HL-60 (cell line): ENCODE measurements at regions not wholly inside any gene's neighbourhood (a gene's known extent, or its start where the extent isn't known, plus 50 kb on each side); places are given as distances from the start of the nearest gene placed in this dataset.

Experiments used
- DNase-seq, 2 experiments: peaks; one replicate each; pipeline ENCODE4 v3.0.0-alpha.2; 2010 to 2020; ENCODE audit warnings: low read depth in 1 of 2, low spot score in 1 of 2
- H3K27ac ChIP-seq: fragments of 250-450 bp; sonication (Bioruptor Pico); replicated peaks from 2 replicates; pipeline ENCODE4 v1.5.1; 2020; ENCODE audit warnings: mild to moderate bottlenecking, moderate library complexity
- H3K27me3 ChIP-seq: fragments of 250-450 bp; sonication (Bioruptor Pico); 2 replicates; pipeline ENCODE4 v1.5.1; 2021; ENCODE audit warnings: mild to moderate bottlenecking, moderate library complexity; ENCODE audit not compliant: insufficient read depth, poor library complexity, severe bottlenecking
- H3K4me3 ChIP-seq: replicated peaks from 2 replicates; pipeline ENCODE4 v1.5.1; 2011; ENCODE audit warnings: mild to moderate bottlenecking, control low read depth, low read length; ENCODE audit not compliant: insufficient read depth
- GABPA ChIP-seq: IDR thresholded peaks from 2 replicates; pipeline ENCODE4 v1.6.1; 2012; ENCODE audit warnings: low read depth
- POLR2AphosphoS5 ChIP-seq: IDR thresholded peaks from 2 replicates; pipeline ENCODE4 v1.6.1; 2012; ENCODE audit warnings: low read depth
- SPI1 ChIP-seq: IDR thresholded peaks from 2 replicates; pipeline ENCODE4 v1.6.1; 2012; ENCODE audit warnings: low read depth, mild to moderate bottlenecking, borderline replicate concordance
- TF ChIP-seq, protein P1 (sequence below): IDR thresholded peaks from 2 replicates; pipeline ENCODE4 v1.6.1; 2012; ENCODE audit warnings: low read depth; ENCODE audit not compliant: insufficient replicate concordance
- TF ChIP-seq, protein P2 (sequence below): IDR thresholded peaks from one replicate; pipeline ENCODE4 v1.5.1; 2011; ENCODE audit warnings: low read length, control low read depth, inconsistent platforms; ENCODE audit not compliant: insufficient read depth

DNA sequence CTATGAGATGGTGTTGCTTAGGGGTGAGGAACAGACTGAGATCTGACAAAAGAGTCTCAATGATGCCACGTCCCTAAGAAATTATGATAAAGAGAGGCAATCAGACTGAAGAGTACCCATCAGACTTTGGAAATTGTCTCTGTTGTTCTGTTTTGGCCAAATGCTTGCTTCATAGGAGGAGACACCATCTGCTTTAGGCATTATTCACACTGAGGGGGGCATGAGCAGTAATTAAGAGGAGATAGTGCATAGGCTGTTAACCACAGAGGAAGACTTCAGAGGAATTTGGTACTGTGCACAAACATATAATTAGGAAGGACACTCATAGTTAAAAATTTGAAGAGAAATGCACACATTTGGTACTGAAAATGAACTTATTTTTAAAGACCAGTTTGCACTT lies 190.7 kb downstream of the FAM170A start:
- Histone ChIP-seq H3K27ac (no peak overlapping the region), H3K4me3 (no peak overlapping the region), H3K27me3 (no peaks in the 10 kb centered on the region)
- TF ChIP-seq POLR2AphosphoS5 (no peak), SPI1 (no peak), GABPA (no peak)
- TF ChIP-seq, protein P1, sequence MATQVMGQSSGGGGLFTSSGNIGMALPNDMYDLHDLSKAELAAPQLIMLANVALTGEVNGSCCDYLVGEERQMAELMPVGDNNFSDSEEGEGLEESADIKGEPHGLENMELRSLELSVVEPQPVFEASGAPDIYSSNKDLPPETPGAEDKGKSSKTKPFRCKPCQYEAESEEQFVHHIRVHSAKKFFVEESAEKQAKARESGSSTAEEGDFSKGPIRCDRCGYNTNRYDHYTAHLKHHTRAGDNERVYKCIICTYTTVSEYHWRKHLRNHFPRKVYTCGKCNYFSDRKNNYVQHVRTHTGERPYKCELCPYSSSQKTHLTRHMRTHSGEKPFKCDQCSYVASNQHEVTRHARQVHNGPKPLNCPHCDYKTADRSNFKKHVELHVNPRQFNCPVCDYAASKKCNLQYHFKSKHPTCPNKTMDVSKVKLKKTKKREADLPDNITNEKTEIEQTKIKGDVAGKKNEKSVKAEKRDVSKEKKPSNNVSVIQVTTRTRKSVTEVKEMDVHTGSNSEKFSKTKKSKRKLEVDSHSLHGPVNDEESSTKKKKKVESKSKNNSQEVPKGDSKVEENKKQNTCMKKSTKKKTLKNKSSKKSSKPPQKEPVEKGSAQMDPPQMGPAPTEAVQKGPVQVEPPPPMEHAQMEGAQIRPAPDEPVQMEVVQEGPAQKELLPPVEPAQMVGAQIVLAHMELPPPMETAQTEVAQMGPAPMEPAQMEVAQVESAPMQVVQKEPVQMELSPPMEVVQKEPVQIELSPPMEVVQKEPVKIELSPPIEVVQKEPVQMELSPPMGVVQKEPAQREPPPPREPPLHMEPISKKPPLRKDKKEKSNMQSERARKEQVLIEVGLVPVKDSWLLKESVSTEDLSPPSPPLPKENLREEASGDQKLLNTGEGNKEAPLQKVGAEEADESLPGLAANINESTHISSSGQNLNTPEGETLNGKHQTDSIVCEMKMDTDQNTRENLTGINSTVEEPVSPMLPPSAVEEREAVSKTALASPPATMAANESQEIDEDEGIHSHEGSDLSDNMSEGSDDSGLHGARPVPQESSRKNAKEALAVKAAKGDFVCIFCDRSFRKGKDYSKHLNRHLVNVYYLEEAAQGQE = no peak
- TF ChIP-seq, protein P2, sequence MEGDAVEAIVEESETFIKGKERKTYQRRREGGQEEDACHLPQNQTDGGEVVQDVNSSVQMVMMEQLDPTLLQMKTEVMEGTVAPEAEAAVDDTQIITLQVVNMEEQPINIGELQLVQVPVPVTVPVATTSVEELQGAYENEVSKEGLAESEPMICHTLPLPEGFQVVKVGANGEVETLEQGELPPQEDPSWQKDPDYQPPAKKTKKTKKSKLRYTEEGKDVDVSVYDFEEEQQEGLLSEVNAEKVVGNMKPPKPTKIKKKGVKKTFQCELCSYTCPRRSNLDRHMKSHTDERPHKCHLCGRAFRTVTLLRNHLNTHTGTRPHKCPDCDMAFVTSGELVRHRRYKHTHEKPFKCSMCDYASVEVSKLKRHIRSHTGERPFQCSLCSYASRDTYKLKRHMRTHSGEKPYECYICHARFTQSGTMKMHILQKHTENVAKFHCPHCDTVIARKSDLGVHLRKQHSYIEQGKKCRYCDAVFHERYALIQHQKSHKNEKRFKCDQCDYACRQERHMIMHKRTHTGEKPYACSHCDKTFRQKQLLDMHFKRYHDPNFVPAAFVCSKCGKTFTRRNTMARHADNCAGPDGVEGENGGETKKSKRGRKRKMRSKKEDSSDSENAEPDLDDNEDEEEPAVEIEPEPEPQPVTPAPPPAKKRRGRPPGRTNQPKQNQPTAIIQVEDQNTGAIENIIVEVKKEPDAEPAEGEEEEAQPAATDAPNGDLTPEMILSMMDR = no peak
- DNase-seq = no peak

DNA sequence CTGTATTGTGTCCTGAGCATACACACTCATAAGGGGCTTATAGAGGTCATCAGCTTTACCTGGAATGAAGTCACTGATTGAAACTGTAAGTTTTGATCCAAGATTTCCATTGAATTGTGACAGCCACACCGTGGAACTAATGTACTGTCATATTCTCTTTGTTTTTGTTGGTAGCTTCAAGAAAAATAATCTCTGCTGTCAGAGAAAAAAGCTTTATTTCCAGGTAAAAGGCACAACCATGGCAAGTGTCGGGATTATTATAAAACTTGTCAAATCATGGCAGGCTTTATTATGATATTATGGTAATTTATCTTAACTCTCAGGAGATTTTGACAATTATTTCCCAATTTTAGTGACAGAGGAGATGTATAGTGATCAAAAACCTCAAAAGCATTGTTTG lies 191.2 kb downstream of the FAM170A start:
- TF ChIP-seq, protein P1 = no peak
- TF ChIP-seq POLR2AphosphoS5 (no peak), GABPA (no peak), SPI1 (no peak)
- TF ChIP-seq, protein P2 = no peak
- Histone ChIP-seq H3K4me3 (no peak overlapping the region), H3K27ac (no peak overlapping the region), H3K27me3 (no peaks in the 10 kb centered on the region)
- no peak for DNase-seq

DNA sequence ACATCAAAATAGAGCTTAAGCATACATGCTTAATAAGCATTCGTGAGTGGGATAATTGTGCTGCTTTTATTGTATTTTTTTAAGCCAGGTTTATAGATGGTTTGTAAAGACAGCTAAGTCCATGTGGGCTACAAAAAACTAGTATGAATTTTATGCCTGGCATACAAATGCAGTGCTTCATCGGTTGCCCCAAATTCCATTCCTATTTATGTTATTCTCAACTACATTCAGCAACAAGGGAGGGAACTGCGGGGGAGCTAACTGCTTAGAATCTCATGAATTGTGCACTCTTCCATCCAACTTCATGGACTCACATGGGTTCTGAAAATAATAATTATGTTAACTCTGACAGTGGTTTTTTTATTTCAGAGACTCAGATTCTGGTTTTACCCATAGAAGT lies 199.2 kb downstream of the FAM170A start:
- Histone ChIP-seq H3K4me3 (no peak overlapping the region), H3K27me3 (no peaks in the 10 kb centered on the region), H3K27ac (no peak overlapping the region)
- no peak for DNase-seq
- TF ChIP-seq GABPA = no peak
- TF ChIP-seq POLR2AphosphoS5 = no peak
- TF ChIP-seq, protein P2 = no peak
- TF ChIP-seq, protein P1 = no peak
- TF ChIP-seq SPI1 = no peak
